Sigmoid colon (tissue), 4 donors: ENCODE measurements at regions not wholly inside any gene's neighbourhood (a gene's known extent, or its start where the extent isn't known, plus 50 kb on each side); places are given as distances from the start of the nearest gene placed in this dataset.

Experiments
- CTCF ChIP-seq, 4 experiments: fragments of 450-650 bp in 3 of 4; fragments of 200-600 bp in 1 of 4; IDR thresholded peaks; one replicate each; pipeline ENCODE4 v1.5.1; 2016 to 2019; ENCODE audit warnings: antibody characterized with exemption in 4 of 4, mild to moderate bottlenecking in 3 of 4, moderate library complexity in 2 of 4
- EP300 ChIP-seq, 4 donors: sonication (generic); formaldehyde crosslinking; IDR thresholded peaks; one replicate each; pipeline ENCODE4 v1.6.1; 2017; ENCODE audit warnings: antibody characterized with exemption in 4 of 4
- POLR2A ChIP-seq, 2 donors: fragments of 450-650 bp; IDR thresholded peaks; one replicate each; pipeline ENCODE4 v1.6.1; 2016; ENCODE audit warnings: antibody characterized with exemption in 2 of 2, mild to moderate bottlenecking in 2 of 2, moderate library complexity in 2 of 2
- POLR2AphosphoS5 ChIP-seq, 4 donors: sonication (generic); formaldehyde crosslinking; IDR thresholded peaks; one replicate each; pipeline ENCODE4 v1.6.1; 2017; ENCODE audit warnings: antibody characterized with exemption in 4 of 4

- no peak for TF ChIP-seq CTCF (IDR thresholded peaks at IDR 0.05)
- TF ChIP-seq POLR2A (IDR thresholded peaks at IDR 0.05) = no peak
- TF ChIP-seq POLR2AphosphoS5 (IDR thresholded peaks at IDR 0.05) = no peak
- no peak for TF ChIP-seq EP300 (IDR thresholded peaks at IDR 0.05)
These were observed 64.6 kb upstream of the TEX51 start for GRCh38 chr2:126834006-126834659.
